ENCODE measurements at regions not wholly inside any gene's neighbourhood (a gene's known extent, or its start where the extent isn't known, plus 50 kb on each side); places are given as distances from the start of the nearest gene placed in this dataset.

DNA sequence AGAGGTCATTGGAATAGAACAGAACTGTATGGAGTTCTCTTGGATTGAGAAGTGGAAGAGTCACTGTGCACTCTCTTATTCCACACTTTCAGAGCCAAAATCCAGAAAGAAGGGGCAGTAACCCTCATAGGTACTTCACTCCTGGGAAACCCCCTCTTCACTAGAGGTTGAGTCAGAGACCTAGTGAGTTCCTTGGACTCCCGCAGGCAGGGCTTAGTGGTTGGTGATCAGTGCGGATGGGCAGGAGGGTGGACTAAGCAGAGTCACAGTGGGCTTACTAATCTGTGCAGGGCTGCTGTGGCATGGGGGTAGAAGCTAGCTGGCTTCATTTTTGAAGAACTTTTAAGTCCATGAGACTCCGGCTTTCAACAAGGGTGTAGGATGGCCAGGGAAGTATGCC is 95.0 kb upstream of the MLN start:
- TF ChIP-seq CTCF (IDR thresholded peaks at IDR 0.05) (no peak), POLR2A (IDR thresholded peaks at IDR 0.05) (no peak)

Data from lower leg skin (tissue), 3 donors.